ENCODE measurements at regions not wholly inside any gene's neighbourhood (a gene's known extent, or its start where the extent isn't known, plus 50 kb on each side); places are given as distances from the start of the nearest gene placed in this dataset.

GRCh38 chr5:34522599-34523386 is 133.3 kb upstream of the RAI14 start:
- TF ChIP-seq CTCF (IDR thresholded peaks at IDR 0.05) (peak; percentile 54 to 82 (median 77)), POLR2A (IDR thresholded peaks at IDR 0.05) (no peak)
